H9 (cell line): ENCODE measurements at regions not wholly inside any gene's neighbourhood (a gene's known extent, or its start where the extent isn't known, plus 50 kb on each side); places are given as distances from the start of the nearest gene placed in this dataset.

Source experiments
- DNase-seq: peaks from one replicate; pipeline ENCODE4 v3.0.0-alpha.2; 2017
- H2AFZ ChIP-seq: one replicate; pipeline ENCODE4 v1.6.1; 2013; ENCODE audit warnings: mild to moderate bottlenecking, low read length, control low read depth, moderate library complexity
- H2AK5ac ChIP-seq: 2 replicates; pipeline ENCODE4 v1.6.1; 2013; ENCODE audit warnings: low read length, control low read depth, mixed read lengths; ENCODE audit not compliant: insufficient read length
- H2BK120ac ChIP-seq: one replicate; pipeline ENCODE4 v1.6.1; 2013; ENCODE audit warnings: low read depth, mild to moderate bottlenecking, low read length, control low read depth, inconsistent platforms; ENCODE audit not compliant: poor library complexity, severe bottlenecking
- H2BK12ac ChIP-seq: 2 replicates; pipeline ENCODE4 v1.6.1; 2013; ENCODE audit warnings: low read length, control low read depth, mixed read lengths, low read depth; ENCODE audit not compliant: insufficient read length
- H2BK15ac ChIP-seq: 2 replicates; pipeline ENCODE4 v1.6.1; 2013; ENCODE audit warnings: low read depth, low read length, control low read depth
- H2BK20ac ChIP-seq: one replicate; pipeline ENCODE4 v1.6.1; 2013; ENCODE audit warnings: low read depth, mild to moderate bottlenecking, low read length, control low read depth, inconsistent platforms; ENCODE audit not compliant: poor library complexity, severe bottlenecking
- H2BK5ac ChIP-seq: 2 replicates; pipeline ENCODE4 v1.6.1; 2013; ENCODE audit warnings: low read length, control low read depth, mixed read lengths; ENCODE audit not compliant: insufficient read length
- H3K14ac ChIP-seq: 2 replicates; pipeline ENCODE4 v1.6.1; 2013; ENCODE audit warnings: low read length, control low read depth; ENCODE audit not compliant: insufficient read depth
- H3K18ac ChIP-seq: 2 replicates; pipeline ENCODE4 v1.6.1; 2013; ENCODE audit warnings: low read depth, mild to moderate bottlenecking, mixed read lengths, low read length, control low read depth; ENCODE audit not compliant: insufficient read length
- H3K23ac ChIP-seq: 2 replicates; pipeline ENCODE4 v1.6.1; 2013; ENCODE audit warnings: low read length, control low read depth, mixed read lengths, low read depth; ENCODE audit not compliant: insufficient read length
- H3K23me2 ChIP-seq: 2 replicates; pipeline ENCODE4 v1.6.1; 2013; ENCODE audit warnings: low read depth, mild to moderate bottlenecking, mixed read lengths, low read length, control low read depth; ENCODE audit not compliant: insufficient read length, poor library complexity, severe bottlenecking
- H3K27ac ChIP-seq: 2 replicates; pipeline ENCODE4 v1.5.1; 2013; ENCODE audit warnings: low read length, control low read depth, mixed read lengths, low read depth; ENCODE audit not compliant: insufficient read length
- H3K27me3 ChIP-seq: 2 replicates; pipeline ENCODE4 v1.6.1; 2013; ENCODE audit warnings: low read length, control low read depth, inconsistent platforms; ENCODE audit not compliant: insufficient read depth
- H3K4ac ChIP-seq: 2 replicates; pipeline ENCODE4 v1.6.1; 2013; ENCODE audit warnings: low read depth, mild to moderate bottlenecking, control low read depth, inconsistent platforms, low read length, moderate library complexity
- H3K4me1 ChIP-seq: 2 replicates; pipeline ENCODE4 v1.6.1; 2013; ENCODE audit warnings: low read length, control low read depth, inconsistent platforms; ENCODE audit not compliant: insufficient read depth
- H3K4me2 ChIP-seq: 2 replicates; pipeline ENCODE4 v1.6.1; 2013; ENCODE audit warnings: low read length, control low read depth, mixed read lengths; ENCODE audit not compliant: insufficient read length, insufficient read depth
- H3K56ac ChIP-seq: 2 replicates; pipeline ENCODE4 v1.6.1; 2013; ENCODE audit warnings: low read depth, mild to moderate bottlenecking, mixed read lengths, low read length, control low read depth; ENCODE audit not compliant: insufficient read length
- H3K79me1 ChIP-seq: 2 replicates; pipeline ENCODE4 v1.6.1; 2013; ENCODE audit warnings: low read depth, mild to moderate bottlenecking, moderate library complexity, low read length, control low read depth, inconsistent platforms; ENCODE audit not compliant: insufficient read depth, poor library complexity, severe bottlenecking
- H3K79me2 ChIP-seq: 2 replicates; pipeline ENCODE4 v1.6.1; 2013; ENCODE audit warnings: low read length, control low read depth, inconsistent platforms; ENCODE audit not compliant: insufficient read depth
- H3K9ac ChIP-seq: 2 replicates; pipeline ENCODE4 v1.6.1; 2013; ENCODE audit warnings: low read length, control low read depth, mixed read lengths; ENCODE audit not compliant: insufficient read length; ENCODE audit errors: extremely low read depth
- H3K9me3 ChIP-seq: one replicate; pipeline ENCODE4 v1.6.1; 2013; ENCODE audit warnings: low read depth, low read length, inconsistent platforms; ENCODE audit not compliant: control insufficient read depth
- H3T11ph ChIP-seq: one replicate; pipeline ENCODE4 v1.6.1; 2013; ENCODE audit warnings: mild to moderate bottlenecking, low read length, control low read depth, inconsistent platforms
- H4K20me1 ChIP-seq: one replicate; pipeline ENCODE4 v1.6.1; 2013; ENCODE audit not compliant: control insufficient read depth, insufficient read length, insufficient read depth
- H4K5ac ChIP-seq: 2 replicates; pipeline ENCODE4 v1.6.1; 2013; ENCODE audit warnings: low read depth, mild to moderate bottlenecking, mixed read lengths, low read length, control low read depth; ENCODE audit not compliant: insufficient read length
- H4K8ac ChIP-seq: replicated peaks from 2 replicates; pipeline ENCODE4 v1.6.1; 2013; ENCODE audit warnings: low read length, control low read depth, mixed read lengths, low read depth; ENCODE audit not compliant: insufficient read length
- H4K91ac ChIP-seq: 2 replicates; pipeline ENCODE4 v1.6.1; 2013; ENCODE audit warnings: low read depth, mild to moderate bottlenecking, moderate library complexity, mixed read lengths, low read length, control low read depth; ENCODE audit not compliant: insufficient read length
- H3K27ac Mint-ChIP-seq, 3 experiments: 2 replicates in 2 of 3; 3 replicates in 1 of 3; pipeline ENCODE4 v1.8.0; 2020 to 2021; ENCODE audit warnings: mixed read lengths in 3 of 3, mild to moderate bottlenecking in 1 of 3, moderate library complexity in 1 of 3
- H3K27me3 Mint-ChIP-seq: 2 replicates; pipeline ENCODE4 v1.8.0; 2021; ENCODE audit warnings: low read depth, mild to moderate bottlenecking, moderate library complexity, mixed read lengths
- H3K36me3 Mint-ChIP-seq, 3 experiments: 2 replicates in 2 of 3; 3 replicates in 1 of 3; pipeline ENCODE4 v1.8.0; 2020 to 2021; ENCODE audit warnings: low read depth in 3 of 3, mixed read lengths in 3 of 3; ENCODE audit not compliant: insufficient read depth in 1 of 3
- H3K4me1 Mint-ChIP-seq, 2 experiments: 2 replicates each; pipeline ENCODE4 v1.8.0; 2020; ENCODE audit warnings: mixed read lengths in 2 of 2
- H3K4me3 Mint-ChIP-seq, 2 experiments: 2 replicates in 1 of 2; 3 replicates in 1 of 2; pipeline ENCODE4 v1.8.0; 2020 to 2021; ENCODE audit warnings: mild to moderate bottlenecking in 2 of 2, mixed read lengths in 2 of 2, moderate library complexity in 1 of 2
- H3K9me3 Mint-ChIP-seq, 2 experiments: 2 replicates in 1 of 2; 3 replicates in 1 of 2; pipeline ENCODE4 v1.8.0; 2020; ENCODE audit warnings: mild to moderate bottlenecking in 2 of 2, mixed read lengths in 2 of 2, moderate library complexity in 1 of 2
- CTCF ChIP-seq: fragments of 200-600 bp; sonication (generic); conservative IDR thresholded peaks from 3 replicates; pipeline ENCODE4 v1.8.0; 2021; ENCODE audit warnings: antibody characterized with exemption, mild to moderate bottlenecking
- WGBS: extraction: QIAGEN DNeasy Blood & Tissue Kit; methylation state at CpG from one replicate; pipeline ENCODE4 v1.1.7; 2013; ENCODE audit warnings: missing lambda C conversion rate, low lambda C conversion rate, mixed read lengths; ENCODE audit not compliant: insufficient read length; ENCODE audit errors: extremely low coverage; 5-methylcytosine and 5-hydroxymethylcytosine counted together

- Histone ChIP-seq H2BK12ac (no peak overlapping the region), H4K5ac (no peak overlapping the region), H3K27me3 (no peaks in the 10 kb centered on the region), H2BK20ac (no peak overlapping the region), H3K79me2 (no peaks in the 10 kb centered on the region), H3K9me3 (no peaks in the 10 kb centered on the region), H4K8ac (no peak overlapping the region), H2BK15ac (no peak overlapping the region), H3K79me1 (no peaks in the 10 kb centered on the region), H3K4ac (no peak overlapping the region), H4K91ac (no peak overlapping the region), H3K4me2 (no peak overlapping the region), H3T11ph (no peak overlapping the region), H2AK5ac (no peak overlapping the region), H2AFZ (no peak overlapping the region), H4K20me1 (no peaks in the 10 kb centered on the region), H3K27ac (no peak overlapping the region), H2BK5ac (no peak overlapping the region), H3K9ac (no peak overlapping the region), H3K4me1 (peaks cover 6% of the 10 kb centered on the region; the same call in 1 of the 2 replicates), H3K23ac (no peak overlapping the region), H2BK120ac (no peak overlapping the region), H3K56ac (no peak overlapping the region), H3K14ac (no peak overlapping the region), H3K23me2 (no peaks in the 10 kb centered on the region), H3K18ac (no peak overlapping the region)
- Mint-ChIP-seq H3K27ac (0 out of 7 replicates have a peak overlapping the region, but pooled peaks of 1 of the 3 experiments have one; percentile 85), H3K4me1 (peaks cover 24 to 25% of the 10 kb centered on the region in 2 experiments), H3K4me3 (no peak overlapping the region), H3K9me3 (peaks cover 2 to 4% of the 10 kb centered on the region in 2 experiments; a peak in 2 of 5 replicates), H3K36me3 (peaks cover 0 to 5% (median 2%) of the 10 kb centered on the region in 3 experiments; a peak in 4 of 7 replicates), H3K27me3 (no peaks in the 10 kb centered on the region)
- no peak for DNase-seq
- TF ChIP-seq CTCF, result no peak
- WGBS, result no CpG with 5 or more reads among the region's 4 CpGs
These were observed 207.5 kb upstream of the EPHA4 start for GRCh38 chr2:221779614-221780067.
